ENCODE measurements at regions not wholly inside any gene's neighbourhood (a gene's known extent, or its start where the extent isn't known, plus 50 kb on each side); places are given as distances from the start of the nearest gene placed in this dataset.
"Not testable (repeated sequence)": the region's sequence is repeated elsewhere in the genome, so short reads cannot be mapped to it uniquely, and the experiment has no call there.

GRCh38 chr10:9451211-9451773 lies 1396.8 kb downstream of the GATA3 start:
- Mint-ChIP-seq H3K27ac (no peak overlapping the region), H3K36me3 (no peaks in the 10 kb centered on the region), H3K4me3 (no peak overlapping the region), H3K9me3 (peaks cover 6% of the 10 kb centered on the region), H3K4me1 (no peaks in the 10 kb centered on the region)
- ATAC-seq (no peak), DNase-seq (ENCODE audit: low spot score in 2 of 2) (no peak)

DNA sequence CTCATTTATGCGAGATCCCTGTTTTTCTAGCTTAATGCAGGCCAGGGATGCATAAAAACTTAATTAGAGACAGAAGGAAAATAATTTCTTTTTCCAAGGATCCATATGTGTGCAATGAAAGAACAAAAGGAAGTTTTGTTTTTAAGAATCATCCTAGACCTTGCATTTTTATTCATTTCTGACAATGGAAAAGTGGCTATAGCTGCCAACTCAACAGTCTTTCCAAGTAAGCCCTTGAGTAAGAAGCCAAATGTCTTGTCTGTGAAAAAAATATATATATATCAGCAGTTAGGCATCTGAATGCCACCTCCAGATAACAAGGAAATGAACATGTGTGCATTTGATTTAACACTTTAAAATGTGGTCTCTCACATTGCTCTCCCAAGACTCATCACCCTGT lies 1397.6 kb downstream of the GATA3 start:
- H3K9me3 Mint-ChIP-seq: peaks cover 6% of the 10 kb centered on the region
- no peak overlapping the region for H3K27ac Mint-ChIP-seq
- no peaks in the 10 kb centered on the region for H3K4me1 Mint-ChIP-seq

DNA sequence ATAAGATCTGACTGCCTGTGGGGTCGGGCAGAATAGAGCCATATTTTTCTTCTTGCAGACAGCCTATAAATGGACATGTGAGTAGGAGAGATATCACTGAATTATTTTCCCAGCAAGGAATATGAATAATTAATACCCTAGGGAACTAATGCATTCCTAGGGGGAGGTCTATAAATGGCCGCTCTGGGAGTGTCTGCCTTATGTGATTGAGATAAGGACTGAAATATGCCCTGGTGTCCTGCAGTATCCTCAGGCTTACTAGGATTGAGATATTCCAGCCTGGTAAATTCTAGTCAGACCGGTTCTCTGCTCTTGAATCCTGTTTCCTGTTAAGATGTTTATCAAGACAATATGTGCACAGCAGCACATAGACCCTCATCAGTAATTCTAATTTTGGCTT lies 1399.4 kb downstream of the GATA3 start:
- not testable (repeated sequence) for DNase-seq (ENCODE audit: low spot score in 2 of 2); H3K4me1 Mint-ChIP-seq; H3K36me3 Mint-ChIP-seq; H3K27ac Mint-ChIP-seq; ATAC-seq; H3K4me3 Mint-ChIP-seq; H3K9me3 Mint-ChIP-seq

More for the DNA sequence above, 1397.6 kb downstream of the GATA3 start:
- DNase-seq (ENCODE audit: low spot score in 2 of 2): no peak
- Mint-ChIP-seq H3K4me3 (no peak overlapping the region), H3K36me3 (no peaks in the 10 kb centered on the region)
- ATAC-seq: no peak

DNA sequence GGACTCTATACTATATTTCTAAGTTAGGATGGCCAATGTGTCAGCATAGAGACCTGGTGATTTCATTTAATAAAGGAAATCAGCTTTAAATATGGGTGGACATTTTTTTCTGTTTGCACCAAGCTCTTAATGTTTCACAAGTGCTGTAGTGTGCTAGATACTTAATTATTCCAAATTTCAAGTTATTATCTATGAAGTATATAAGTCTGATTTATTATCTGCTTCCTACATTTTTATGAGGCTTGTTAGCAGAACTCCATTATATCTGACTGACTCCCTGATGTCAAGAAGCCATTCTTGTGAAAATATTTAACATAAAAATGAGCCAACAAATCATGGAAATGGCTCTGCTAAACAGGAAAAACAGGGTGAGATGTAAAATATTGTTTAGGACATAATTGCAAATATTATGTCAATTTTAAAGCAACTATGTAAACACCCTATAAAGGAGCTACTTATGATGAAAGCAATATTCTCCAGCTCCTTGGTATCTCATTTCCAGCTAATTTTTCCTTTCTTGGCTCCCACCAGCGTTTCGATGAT lies 1415.2 kb downstream of the GATA3 start:
- H3K27ac Mint-ChIP-seq: no peak overlapping the region
- ATAC-seq (no peak), DNase-seq (ENCODE audit: low spot score in 2 of 2) (no peak)
- no peaks in the 10 kb centered on the region for H3K4me1 Mint-ChIP-seq
- H3K36me3 Mint-ChIP-seq: no peaks in the 10 kb centered on the region
- H3K4me3 Mint-ChIP-seq: no peak overlapping the region
- peaks cover 2% of the 10 kb centered on the region for H3K9me3 Mint-ChIP-seq

GRCh38 chr10:9470581-9470980 lies 1416.1 kb downstream of the GATA3 start:
- Mint-ChIP-seq H3K4me1 (no peaks in the 10 kb centered on the region), H3K36me3 (no peaks in the 10 kb centered on the region), H3K4me3 (no peak overlapping the region), H3K9me3 (peaks cover 2% of the 10 kb centered on the region), H3K27ac (no peak overlapping the region)
- DNase-seq (ENCODE audit: low spot score in 2 of 2) (no peak), ATAC-seq (no peak)

GRCh38 chr10:9501944-9502343 lies 1447.5 kb downstream of the GATA3 start:
- Mint-ChIP-seq H3K27ac (no peak overlapping the region), H3K9me3 (no peaks in the 10 kb centered on the region), H3K4me3 (no peak overlapping the region), H3K4me1 (no peaks in the 10 kb centered on the region), H3K36me3 (no peaks in the 10 kb centered on the region)
- DNase-seq (ENCODE audit: low spot score in 2 of 2) (no peak), ATAC-seq (no peak)

- no peak overlapping the region for H3K27ac Mint-ChIP-seq
- H3K36me3 Mint-ChIP-seq: no peaks in the 10 kb centered on the region
- no peak for DNase-seq (ENCODE audit: low spot score in 2 of 2)
- peaks cover under 1% of the 10 kb centered on the region for H3K9me3 Mint-ChIP-seq
- H3K4me1 Mint-ChIP-seq: no peaks in the 10 kb centered on the region
- no peak for ATAC-seq
- no peak overlapping the region for H3K4me3 Mint-ChIP-seq
Observed at GRCh38 chr10:9504227-9504626, 1449.7 kb downstream of the GATA3 start.

- DNase-seq (ENCODE audit: low spot score in 2 of 2) (no peak), ATAC-seq (no peak)
- no peak overlapping the region for H3K27ac Mint-ChIP-seq
- no peaks in the 10 kb centered on the region for H3K4me1 Mint-ChIP-seq
- no peak overlapping the region for H3K4me3 Mint-ChIP-seq
- H3K36me3 Mint-ChIP-seq: no peaks in the 10 kb centered on the region
- H3K9me3 Mint-ChIP-seq: peaks cover 5% of the 10 kb centered on the region
Observed at GRCh38 chr10:9505546-9505945, 1451.1 kb downstream of the GATA3 start.

GRCh38 chr10:9508606-9509005 lies 1454.1 kb downstream of the GATA3 start:
- no peak overlapping the region for H3K4me3 Mint-ChIP-seq
- no peak overlapping the region for H3K27ac Mint-ChIP-seq
- DNase-seq (ENCODE audit: low spot score in 2 of 2): no peak
- ATAC-seq: no peak
- no peaks in the 10 kb centered on the region for H3K36me3 Mint-ChIP-seq
- no peaks in the 10 kb centered on the region for H3K4me1 Mint-ChIP-seq
- peaks cover 5% of the 10 kb centered on the region for H3K9me3 Mint-ChIP-seq

- ATAC-seq (no peak), DNase-seq (ENCODE audit: low spot score in 2 of 2) (no peak)
- no peaks in the 10 kb centered on the region for H3K36me3 Mint-ChIP-seq
- H3K27ac Mint-ChIP-seq: no peak overlapping the region
- H3K4me1 Mint-ChIP-seq: no peaks in the 10 kb centered on the region
- H3K9me3 Mint-ChIP-seq: peaks cover 8% of the 10 kb centered on the region
- no peak overlapping the region for H3K4me3 Mint-ChIP-seq
Observed at GRCh38 chr10:9510626-9511025, 1456.1 kb downstream of the GATA3 start.

- H3K27ac Mint-ChIP-seq: no peak overlapping the region
- H3K9me3 Mint-ChIP-seq: peaks cover 4% of the 10 kb centered on the region
- DNase-seq (ENCODE audit: low spot score in 2 of 2) (no peak), ATAC-seq (no peak)
- no peaks in the 10 kb centered on the region for H3K4me1 Mint-ChIP-seq
- H3K36me3 Mint-ChIP-seq: no peaks in the 10 kb centered on the region
- H3K4me3 Mint-ChIP-seq: no peak overlapping the region
Observed at GRCh38 chr10:9515922-9516321, 1461.4 kb downstream of the GATA3 start.

GRCh38 chr10:9535744-9536143 lies 1481.3 kb downstream of the GATA3 start:
- no peak overlapping the region for H3K4me3 Mint-ChIP-seq
- no peak for ATAC-seq
- no peak for DNase-seq (ENCODE audit: low spot score in 2 of 2)
- peaks cover 3% of the 10 kb centered on the region for H3K9me3 Mint-ChIP-seq
- H3K36me3 Mint-ChIP-seq: no peaks in the 10 kb centered on the region
- no peak overlapping the region for H3K27ac Mint-ChIP-seq
- no peaks in the 10 kb centered on the region for H3K4me1 Mint-ChIP-seq

- no peak overlapping the region for H3K4me3 Mint-ChIP-seq
- no peak for DNase-seq (ENCODE audit: low spot score in 2 of 2)
- H3K9me3 Mint-ChIP-seq: peaks cover 8% of the 10 kb centered on the region
- H3K4me1 Mint-ChIP-seq: no peaks in the 10 kb centered on the region
- no peak overlapping the region for H3K27ac Mint-ChIP-seq
- H3K36me3 Mint-ChIP-seq: no peaks in the 10 kb centered on the region
- ATAC-seq: no peak
Observed at GRCh38 chr10:9545073-9545472, 1472.6 kb upstream of the CELF2 start.

- H3K9me3 Mint-ChIP-seq: peaks cover 18% of the 10 kb centered on the region
- no peak for DNase-seq (ENCODE audit: low spot score in 2 of 2)
- no peaks in the 10 kb centered on the region for H3K36me3 Mint-ChIP-seq
- no peak overlapping the region for H3K27ac Mint-ChIP-seq
- no peak overlapping the region for H3K4me3 Mint-ChIP-seq
- ATAC-seq: no peak
- no peaks in the 10 kb centered on the region for H3K4me1 Mint-ChIP-seq
Observed at GRCh38 chr10:9547936-9548904, 1469.5 kb upstream of the CELF2 start.

- Mint-ChIP-seq H3K9me3 (peaks cover 18% of the 10 kb centered on the region), H3K4me1 (no peaks in the 10 kb centered on the region), H3K36me3 (no peaks in the 10 kb centered on the region), H3K4me3 (no peak overlapping the region), H3K27ac (no peak overlapping the region)
- no peak for ATAC-seq
- DNase-seq (ENCODE audit: low spot score in 2 of 2): no peak
Observed at GRCh38 chr10:9550810-9551209, 1466.9 kb upstream of the CELF2 start.

- H3K27ac Mint-ChIP-seq: no peak overlapping the region
- no peak overlapping the region for H3K4me3 Mint-ChIP-seq
- DNase-seq (ENCODE audit: low spot score in 2 of 2): no peak
- no peaks in the 10 kb centered on the region for H3K36me3 Mint-ChIP-seq
- H3K4me1 Mint-ChIP-seq: no peaks in the 10 kb centered on the region
- no peak for ATAC-seq
- H3K9me3 Mint-ChIP-seq: peaks cover 15% of the 10 kb centered on the region
Observed at GRCh38 chr10:9554321-9554720, 1463.4 kb upstream of the CELF2 start.

Data from stimulated activated effector memory CD8-positive, alpha-beta T cell treated with anti-CD3 and anti-CD28 coated beads, Interleukin-12 subunit alpha, Interleukin-12 subunit beta, amount 100 ng/mL, for 72 hours (primary cell).